GM12864 (cell line): ENCODE measurements at regions not wholly inside any gene's neighbourhood (a gene's known extent, or its start where the extent isn't known, plus 50 kb on each side); places are given as distances from the start of the nearest gene placed in this dataset.

ENCODE experiments used
- DNase-seq: peaks from one replicate; pipeline ENCODE4 v3.0.0-alpha.2; 2011; ENCODE audit warnings: low read depth
- H3K4me3 ChIP-seq: 2 replicates; pipeline ENCODE4 v1.5.1; 2011; ENCODE audit warnings: mild to moderate bottlenecking, low read depth, low read length, control low read depth
- CTCF ChIP-seq: IDR thresholded peaks from 2 replicates; pipeline ENCODE4 v1.5.1; 2011; ENCODE audit warnings: low read depth, mild to moderate bottlenecking, moderate library complexity, low read length, control low read depth, inconsistent platforms; ENCODE audit errors: missing control alignments

GRCh38 chr1:181347495-181348390, 135.6 kb upstream of the CACNA1E start:
- no peak overlapping the region for H3K4me3 ChIP-seq
- TF ChIP-seq CTCF = no peak
- no peak for DNase-seq

GRCh38 chr1:181349512-181349911, 133.8 kb upstream of the CACNA1E start:
- TF ChIP-seq CTCF = no peak
- DNase-seq = no peak
- no peak overlapping the region for H3K4me3 ChIP-seq

GRCh38 chr1:181350131-181350530, 133.2 kb upstream of the CACNA1E start:
- no peak for TF ChIP-seq CTCF

GRCh38 chr1:181351740-181352139, 131.6 kb upstream of the CACNA1E start:
- DNase-seq = no peak
- H3K4me3 ChIP-seq = no peak overlapping the region
- no peak for TF ChIP-seq CTCF

More at GRCh38 chr1:181350131-181350530, 133.2 kb upstream of the CACNA1E start:
- no peak overlapping the region for H3K4me3 ChIP-seq
- DNase-seq = no peak

- DNase-seq = no peak
- no peak for TF ChIP-seq CTCF
- no peak overlapping the region for H3K4me3 ChIP-seq
Measured at GRCh38 chr1:181352695-181353094, 130.6 kb upstream of the CACNA1E start.

GRCh38 chr1:181353526-181353925, 129.8 kb upstream of the CACNA1E start:
- no peak for TF ChIP-seq CTCF
- H3K4me3 ChIP-seq = no peak overlapping the region
- no peak for DNase-seq

- TF ChIP-seq CTCF = no peak
Measured at GRCh38 chr1:181354865-181355264, 128.5 kb upstream of the CACNA1E start.

More at GRCh38 chr1:181354865-181355264, 128.5 kb upstream of the CACNA1E start:
- no peak overlapping the region for H3K4me3 ChIP-seq
- no peak for DNase-seq
